H1 (cell line): ENCODE measurements at regions not wholly inside any gene's neighbourhood (a gene's known extent, or its start where the extent isn't known, plus 50 kb on each side); places are given as distances from the start of the nearest gene placed in this dataset.

ENCODE experiments used
- CTCF ChIA-PET: fragments of 300-600 bp; sonication (Branson Sonifier 250); formaldehyde crosslinking; loops from one replicate; lab custom pipeline; 2021; ENCODE audit not compliant: partially characterized antibody; lab: Charles Lee
- POLR2A ChIA-PET: fragments of 300-600 bp; sonication (Branson Sonifier 250); formaldehyde crosslinking; loops from one replicate; lab custom pipeline; 2021; ENCODE audit warnings: inconsistent platforms; ENCODE audit not compliant: partially characterized antibody; lab: Charles Lee
- DNase-seq, 2 experiments: peaks; one replicate each; pipeline versions ENCODE4 v3.0.0 to v3.0.0-alpha.2; 2010 to 2022; ENCODE audit warnings: low spot score in 2 of 2, low read depth in 1 of 2, mixed read lengths in 1 of 2
- FAIRE-seq: peaks from 2 replicates; lab custom pipeline; 2011; peaks lifted over from hg19 to GRCh38; lab: Jason Lieb, UNC
- H2AFZ ChIP-seq: 2 replicates; pipeline ENCODE4 v1.8.1; 2012; ENCODE audit warnings: low read length, inconsistent platforms
- H2AK5ac ChIP-seq: 2 replicates; pipeline ENCODE4 v1.6.1; 2013; ENCODE audit warnings: low read depth, low read length
- H2BK120ac ChIP-seq: replicated peaks from 2 replicates; pipeline ENCODE3; 2013; ENCODE audit warnings: low read depth, low read length, inconsistent platforms
- H2BK12ac ChIP-seq: 2 replicates; pipeline ENCODE4 v1.6.1; 2013; ENCODE audit warnings: low read depth, low read length
- H2BK15ac ChIP-seq: 2 replicates; pipeline ENCODE4 v1.6.1; 2013; ENCODE audit warnings: low read length
- H2BK20ac ChIP-seq: 2 replicates; pipeline ENCODE4 v1.6.1; 2013; ENCODE audit warnings: low read length
- H2BK5ac ChIP-seq: 2 replicates; pipeline ENCODE4 v1.6.1; 2013; ENCODE audit warnings: low read depth, low read length
- H3K14ac ChIP-seq: 2 replicates; pipeline ENCODE4 v1.6.1; 2013; ENCODE audit warnings: inconsistent platforms; ENCODE audit not compliant: insufficient read length
- H3K18ac ChIP-seq: 2 replicates; pipeline ENCODE4 v1.6.1; 2013; ENCODE audit warnings: low read length; ENCODE audit errors: extremely low read depth
- H3K23ac ChIP-seq: 2 replicates; pipeline ENCODE4 v1.6.1; 2013; ENCODE audit warnings: inconsistent platforms; ENCODE audit not compliant: insufficient read length
- H3K23me2 ChIP-seq: 2 replicates; pipeline ENCODE4 v1.6.1; 2013; ENCODE audit warnings: low read depth, low read length
- H3K27ac ChIP-seq: 2 replicates; pipeline ENCODE4 v1.6.1; 2011; ENCODE audit warnings: low read depth, low read length, inconsistent platforms
- H3K27me3 ChIP-seq, 4 experiments: replicated peaks in 1 of 4; 1 replicate in 1 of 4; 2 replicates in 3 of 4; pipeline versions ENCODE4 v1.6.1 to v1.8.1; 2011 to 2013; ENCODE audit warnings: low read length in 3 of 4, mild to moderate bottlenecking in 3 of 4, inconsistent platforms in 2 of 4, mixed read lengths in 2 of 4, moderate library complexity in 1 of 4; ENCODE audit not compliant: control insufficient read depth in 3 of 4, insufficient read depth in 3 of 4; ENCODE audit errors: extremely low read depth in 1 of 4
- H3K36me3 ChIP-seq, 4 experiments: 2 replicates each; pipeline versions ENCODE4 v1.6.1 to v1.8.1; 2011 to 2013; ENCODE audit warnings: mild to moderate bottlenecking in 4 of 4, low read length in 3 of 4, moderate library complexity in 2 of 4, control low read depth in 1 of 4, inconsistent platforms in 1 of 4; ENCODE audit not compliant: insufficient read depth in 4 of 4, control insufficient read depth in 2 of 4
- H3K4ac ChIP-seq: replicated peaks from 2 replicates; pipeline ENCODE3; 2013; ENCODE audit warnings: low read length, low read depth, mixed read lengths, inconsistent platforms; ENCODE audit not compliant: insufficient read length
- H3K4me1 ChIP-seq, 4 experiments: replicated peaks in 1 of 4; 1 replicate in 1 of 4; 2 replicates in 3 of 4; pipeline versions ENCODE4 v1.6.1 to v1.8.1; 2011 to 2013; ENCODE audit warnings: low read length in 3 of 4, inconsistent platforms in 2 of 4, mixed read lengths in 1 of 4; ENCODE audit not compliant: insufficient read depth in 4 of 4, control insufficient read depth in 3 of 4
- H3K4me2 ChIP-seq, 2 experiments: 2 replicates each; pipeline versions ENCODE4 v1.6.1 to v1.8.1; 2011 to 2013; ENCODE audit warnings: low read depth in 2 of 2, low read length in 2 of 2, control low read depth in 1 of 2, inconsistent platforms in 1 of 2, mild to moderate bottlenecking in 1 of 2; ENCODE audit not compliant: insufficient read depth in 1 of 2
- H3K4me3 ChIP-seq, 4 experiments: fragments of 200-600, 300-600 bp in 1 of 4; sonication (generic), shearing (Covaris generic), sonication (Bioruptor Twin) in 1 of 4; 2 replicates each; pipeline versions ENCODE4 v1.5.1 to v1.8.1; 2011 to 2016; ENCODE audit warnings: low read length in 4 of 4, low read depth in 3 of 4, control low read depth in 2 of 4, inconsistent platforms in 2 of 4, mild to moderate bottlenecking in 2 of 4, mixed read lengths in 1 of 4, moderate library complexity in 1 of 4; ENCODE audit not compliant: insufficient read depth in 2 of 4; ENCODE audit errors: extremely low read depth in 1 of 4
- H3K56ac ChIP-seq: replicated peaks from 2 replicates; pipeline ENCODE3; 2013; ENCODE audit warnings: low read depth, mild to moderate bottlenecking, mixed read lengths, low read length, inconsistent platforms; ENCODE audit not compliant: insufficient read length
- H3K79me1 ChIP-seq: 2 replicates; pipeline ENCODE4 v1.6.1; 2013; ENCODE audit warnings: low read depth, low read length, control low read depth
- H3K79me2 ChIP-seq, 2 experiments: 2 replicates each; pipeline versions ENCODE4 v1.6.1 to v1.8.1; 2012 to 2013; ENCODE audit warnings: low read length in 2 of 2, mild to moderate bottlenecking in 2 of 2, inconsistent platforms in 1 of 2; ENCODE audit not compliant: insufficient read depth in 2 of 2, control insufficient read depth in 1 of 2
- H3K9ac ChIP-seq, 4 experiments: replicated peaks in 1 of 4; 1 replicate in 1 of 4; 2 replicates in 3 of 4; pipeline versions ENCODE4 v1.6.1 to v1.8.1; 2011 to 2013; ENCODE audit warnings: low read depth in 3 of 4, low read length in 3 of 4, control low read depth in 2 of 4, mild to moderate bottlenecking in 2 of 4, moderate library complexity in 2 of 4, inconsistent platforms in 1 of 4; ENCODE audit errors: extremely low read depth in 1 of 4
- H3K9me3 ChIP-seq, 2 experiments: 2 replicates each; pipeline versions ENCODE4 v1.6.1 to v1.8.1; 2012 to 2013; ENCODE audit warnings: mild to moderate bottlenecking in 2 of 2, moderate library complexity in 2 of 2, control low read depth in 1 of 2, inconsistent platforms in 1 of 2, low read depth in 1 of 2, low read length in 1 of 2, mixed read lengths in 1 of 2; ENCODE audit not compliant: insufficient read depth in 2 of 2
- H4K20me1 ChIP-seq, 2 experiments: replicated peaks in 1 of 2; 2 replicates each; pipeline versions ENCODE3 to v1.8.1; 2011 to 2013; ENCODE audit warnings: inconsistent platforms in 2 of 2, low read length in 2 of 2, mild to moderate bottlenecking in 1 of 2; ENCODE audit not compliant: insufficient read depth in 2 of 2, control insufficient read depth in 1 of 2
- H4K5ac ChIP-seq: 2 replicates; pipeline ENCODE4 v1.6.1; 2013; ENCODE audit warnings: low read length, low read depth, mixed read lengths, inconsistent platforms; ENCODE audit not compliant: insufficient read length
- H4K8ac ChIP-seq: 2 replicates; pipeline ENCODE4 v1.8.0; 2013; ENCODE audit warnings: mild to moderate bottlenecking, moderate library complexity, low read length, inconsistent platforms; ENCODE audit not compliant: insufficient read depth; ENCODE audit errors: extremely low read depth
- H4K91ac ChIP-seq: replicated peaks from 2 replicates; pipeline ENCODE3; 2013; ENCODE audit warnings: low read length, mixed read lengths, inconsistent platforms; ENCODE audit not compliant: insufficient read length
- WGBS, 2 experiments: shearing (Covaris generic) in 1 of 2; methylation state at CpG; one replicate each; pipeline versions ENCODE4 v1.1.6 to v1.1.7; 2013 to 2015; ENCODE audit warnings: low lambda C conversion rate in 2 of 2, mixed read lengths in 2 of 2, inconsistent platforms in 1 of 2, low coverage in 1 of 2, missing lambda C conversion rate in 1 of 2; ENCODE audit not compliant: insufficient replicate concordance in 2 of 2, insufficient coverage in 1 of 2, insufficient read length in 1 of 2; ENCODE audit errors: extremely low coverage in 1 of 2, missing lambda C conversion rate in 1 of 2; 5-methylcytosine and 5-hydroxymethylcytosine counted together
- TF ChIP-seq, protein P1 (sequence below): fragments of 300-600 bp; sonication (generic); IDR thresholded peaks from 2 replicates; pipeline ENCODE4 v1.7.1; 2012; ENCODE audit warnings: low read length, moderate library complexity, mild to moderate bottlenecking, inconsistent platforms; ENCODE audit not compliant: insufficient replicate concordance

DNA sequence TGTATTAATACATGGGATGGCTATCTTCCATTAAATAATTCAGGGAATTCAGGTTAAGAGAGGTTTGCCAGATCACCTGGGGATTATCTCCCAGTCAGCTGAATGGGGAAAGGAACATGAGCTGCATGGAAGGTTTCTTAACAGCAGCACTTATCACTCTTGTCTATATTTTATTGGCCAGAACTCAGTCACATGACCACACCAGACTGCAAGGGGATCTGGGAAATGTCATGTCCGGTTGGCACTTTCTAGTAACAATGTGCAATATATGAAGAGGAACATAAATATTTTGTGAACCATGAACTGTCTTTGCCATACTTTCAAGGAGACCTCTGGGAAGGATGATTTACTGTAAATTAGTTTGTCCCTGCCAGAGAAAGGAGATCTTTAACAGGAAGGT, 599.1 kb downstream of the SLC4A3 start:
- no peak overlapping the region for H3K56ac ChIP-seq
- H2AK5ac ChIP-seq, result no peak overlapping the region
- H3K27me3 ChIP-seq, result no peaks in the 10 kb centered on the region
- no peak overlapping the region for H2BK5ac ChIP-seq
- H3K4me2 ChIP-seq, result no peak overlapping the region
- H2BK15ac ChIP-seq, result no peak overlapping the region
- WGBS, 2 experiments, result 88% methylated on average over 1 of the region's 1 CpG; no CpG with 5 or more reads in 1 of the 2 experiments
- H3K4ac ChIP-seq, result no peak overlapping the region
- ChIA-PET CTCF (no interaction called here), POLR2A (no interaction called here)
- H3K27ac ChIP-seq, result no peak overlapping the region
- no peak overlapping the region for H3K9ac ChIP-seq
- no peak overlapping the region for H2AFZ ChIP-seq
- H3K23ac ChIP-seq, result no peak overlapping the region
- H4K91ac ChIP-seq, result no peak overlapping the region
- no peak overlapping the region for H2BK120ac ChIP-seq
- H2BK12ac ChIP-seq, result no peak overlapping the region
- no peaks in the 10 kb centered on the region for H3K79me1 ChIP-seq
- H4K5ac ChIP-seq, result no peak overlapping the region
- no peaks in the 10 kb centered on the region for H4K20me1 ChIP-seq
- H2BK20ac ChIP-seq, result no peak overlapping the region
- H3K4me3 ChIP-seq, result no peak overlapping the region
- FAIRE-seq (no peak), DNase-seq (no peak)
- H3K36me3 ChIP-seq, result no peaks in the 10 kb centered on the region
- no peak overlapping the region for H3K14ac ChIP-seq
- no peak overlapping the region for H3K18ac ChIP-seq
- H3K9me3 ChIP-seq, result no peaks in the 10 kb centered on the region
- H3K23me2 ChIP-seq, result no peaks in the 10 kb centered on the region
- no peaks in the 10 kb centered on the region for H3K79me2 ChIP-seq
- H3K4me1 ChIP-seq, result peaks cover 0 to 5% (median 1%) of the 10 kb centered on the region in 4 experiments; a peak in 2 of 7 replicates
- no peak overlapping the region for H4K8ac ChIP-seq
- TF ChIP-seq, protein P1, sequence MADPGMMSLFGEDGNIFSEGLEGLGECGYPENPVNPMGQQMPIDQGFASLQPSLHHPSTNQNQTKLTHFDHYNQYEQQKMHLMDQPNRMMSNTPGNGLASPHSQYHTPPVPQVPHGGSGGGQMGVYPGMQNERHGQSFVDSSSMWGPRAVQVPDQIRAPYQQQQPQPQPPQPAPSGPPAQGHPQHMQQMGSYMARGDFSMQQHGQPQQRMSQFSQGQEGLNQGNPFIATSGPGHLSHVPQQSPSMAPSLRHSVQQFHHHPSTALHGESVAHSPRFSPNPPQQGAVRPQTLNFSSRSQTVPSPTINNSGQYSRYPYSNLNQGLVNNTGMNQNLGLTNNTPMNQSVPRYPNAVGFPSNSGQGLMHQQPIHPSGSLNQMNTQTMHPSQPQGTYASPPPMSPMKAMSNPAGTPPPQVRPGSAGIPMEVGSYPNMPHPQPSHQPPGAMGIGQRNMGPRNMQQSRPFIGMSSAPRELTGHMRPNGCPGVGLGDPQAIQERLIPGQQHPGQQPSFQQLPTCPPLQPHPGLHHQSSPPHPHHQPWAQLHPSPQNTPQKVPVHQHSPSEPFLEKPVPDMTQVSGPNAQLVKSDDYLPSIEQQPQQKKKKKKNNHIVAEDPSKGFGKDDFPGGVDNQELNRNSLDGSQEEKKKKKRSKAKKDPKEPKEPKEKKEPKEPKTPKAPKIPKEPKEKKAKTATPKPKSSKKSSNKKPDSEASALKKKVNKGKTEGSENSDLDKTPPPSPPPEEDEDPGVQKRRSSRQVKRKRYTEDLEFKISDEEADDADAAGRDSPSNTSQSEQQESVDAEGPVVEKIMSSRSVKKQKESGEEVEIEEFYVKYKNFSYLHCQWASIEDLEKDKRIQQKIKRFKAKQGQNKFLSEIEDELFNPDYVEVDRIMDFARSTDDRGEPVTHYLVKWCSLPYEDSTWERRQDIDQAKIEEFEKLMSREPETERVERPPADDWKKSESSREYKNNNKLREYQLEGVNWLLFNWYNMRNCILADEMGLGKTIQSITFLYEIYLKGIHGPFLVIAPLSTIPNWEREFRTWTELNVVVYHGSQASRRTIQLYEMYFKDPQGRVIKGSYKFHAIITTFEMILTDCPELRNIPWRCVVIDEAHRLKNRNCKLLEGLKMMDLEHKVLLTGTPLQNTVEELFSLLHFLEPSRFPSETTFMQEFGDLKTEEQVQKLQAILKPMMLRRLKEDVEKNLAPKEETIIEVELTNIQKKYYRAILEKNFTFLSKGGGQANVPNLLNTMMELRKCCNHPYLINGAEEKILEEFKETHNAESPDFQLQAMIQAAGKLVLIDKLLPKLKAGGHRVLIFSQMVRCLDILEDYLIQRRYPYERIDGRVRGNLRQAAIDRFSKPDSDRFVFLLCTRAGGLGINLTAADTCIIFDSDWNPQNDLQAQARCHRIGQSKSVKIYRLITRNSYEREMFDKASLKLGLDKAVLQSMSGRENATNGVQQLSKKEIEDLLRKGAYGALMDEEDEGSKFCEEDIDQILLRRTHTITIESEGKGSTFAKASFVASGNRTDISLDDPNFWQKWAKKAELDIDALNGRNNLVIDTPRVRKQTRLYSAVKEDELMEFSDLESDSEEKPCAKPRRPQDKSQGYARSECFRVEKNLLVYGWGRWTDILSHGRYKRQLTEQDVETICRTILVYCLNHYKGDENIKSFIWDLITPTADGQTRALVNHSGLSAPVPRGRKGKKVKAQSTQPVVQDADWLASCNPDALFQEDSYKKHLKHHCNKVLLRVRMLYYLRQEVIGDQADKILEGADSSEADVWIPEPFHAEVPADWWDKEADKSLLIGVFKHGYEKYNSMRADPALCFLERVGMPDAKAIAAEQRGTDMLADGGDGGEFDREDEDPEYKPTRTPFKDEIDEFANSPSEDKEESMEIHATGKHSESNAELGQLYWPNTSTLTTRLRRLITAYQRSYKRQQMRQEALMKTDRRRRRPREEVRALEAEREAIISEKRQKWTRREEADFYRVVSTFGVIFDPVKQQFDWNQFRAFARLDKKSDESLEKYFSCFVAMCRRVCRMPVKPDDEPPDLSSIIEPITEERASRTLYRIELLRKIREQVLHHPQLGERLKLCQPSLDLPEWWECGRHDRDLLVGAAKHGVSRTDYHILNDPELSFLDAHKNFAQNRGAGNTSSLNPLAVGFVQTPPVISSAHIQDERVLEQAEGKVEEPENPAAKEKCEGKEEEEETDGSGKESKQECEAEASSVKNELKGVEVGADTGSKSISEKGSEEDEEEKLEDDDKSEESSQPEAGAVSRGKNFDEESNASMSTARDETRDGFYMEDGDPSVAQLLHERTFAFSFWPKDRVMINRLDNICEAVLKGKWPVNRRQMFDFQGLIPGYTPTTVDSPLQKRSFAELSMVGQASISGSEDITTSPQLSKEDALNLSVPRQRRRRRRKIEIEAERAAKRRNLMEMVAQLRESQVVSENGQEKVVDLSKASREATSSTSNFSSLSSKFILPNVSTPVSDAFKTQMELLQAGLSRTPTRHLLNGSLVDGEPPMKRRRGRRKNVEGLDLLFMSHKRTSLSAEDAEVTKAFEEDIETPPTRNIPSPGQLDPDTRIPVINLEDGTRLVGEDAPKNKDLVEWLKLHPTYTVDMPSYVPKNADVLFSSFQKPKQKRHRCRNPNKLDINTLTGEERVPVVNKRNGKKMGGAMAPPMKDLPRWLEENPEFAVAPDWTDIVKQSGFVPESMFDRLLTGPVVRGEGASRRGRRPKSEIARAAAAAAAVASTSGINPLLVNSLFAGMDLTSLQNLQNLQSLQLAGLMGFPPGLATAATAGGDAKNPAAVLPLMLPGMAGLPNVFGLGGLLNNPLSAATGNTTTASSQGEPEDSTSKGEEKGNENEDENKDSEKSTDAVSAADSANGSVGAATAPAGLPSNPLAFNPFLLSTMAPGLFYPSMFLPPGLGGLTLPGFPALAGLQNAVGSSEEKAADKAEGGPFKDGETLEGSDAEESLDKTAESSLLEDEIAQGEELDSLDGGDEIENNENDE, result no peak
